Fibroblast of peridontal ligament (primary cell): ENCODE measurements at regions not wholly inside any gene's neighbourhood (a gene's known extent, or its start where the extent isn't known, plus 50 kb on each side); places are given as distances from the start of the nearest gene placed in this dataset.
A peak's percentile ranks its signal among the peaks of the same experiment; 100 is the strongest.
"Not testable (repeated sequence)": the region's sequence is repeated elsewhere in the genome, so short reads cannot be mapped to it uniquely, and the experiment has no call there.

Experiments used
- DNase-seq: peaks from one replicate; pipeline ENCODE4 v3.0.0-alpha.2; 2010; ENCODE audit errors: extremely low read depth

GRCh38 chr5:143952809-143953208, 140.8 kb downstream of the HMHB1 start:
- no peak for DNase-seq

DNA sequence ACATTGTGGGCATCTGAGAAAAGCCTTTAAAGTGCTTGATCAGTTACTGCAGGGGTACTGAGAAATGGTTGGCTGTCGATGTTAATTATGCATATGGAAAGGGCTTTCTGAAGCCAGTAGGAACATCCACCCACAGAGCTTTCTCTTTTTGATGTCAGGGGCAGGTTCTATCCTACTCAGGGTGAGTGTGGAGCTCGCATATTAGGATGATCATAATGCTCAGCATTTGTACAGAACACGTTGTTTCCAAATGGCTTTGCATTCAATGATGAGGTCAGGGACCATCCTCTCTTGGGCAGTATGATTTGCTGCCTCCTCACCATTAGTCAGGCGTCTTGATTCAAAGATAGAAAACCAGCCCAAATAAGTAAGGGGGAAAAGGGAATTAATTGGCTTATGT, 141.9 kb downstream of the HMHB1 start:
- no peak for DNase-seq

DNA sequence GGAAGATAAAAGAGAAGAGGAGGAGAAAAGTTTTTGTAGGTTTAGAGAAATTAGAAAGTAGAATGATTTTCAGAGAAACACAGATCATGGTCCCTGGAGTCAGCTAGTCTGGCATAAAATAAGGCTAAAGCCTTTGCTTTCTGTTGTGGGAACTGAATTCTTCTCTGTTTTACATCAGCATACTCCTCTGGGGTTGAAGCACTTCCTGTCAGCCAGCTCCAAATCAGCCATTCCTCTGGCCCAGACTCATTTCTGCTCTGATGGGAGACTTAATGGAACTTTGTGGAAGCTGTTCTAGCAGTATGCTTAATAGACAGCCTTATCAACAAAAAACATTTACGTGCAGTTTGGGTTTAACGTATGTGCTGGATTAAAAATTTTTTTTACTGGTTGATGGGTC, 143.2 kb downstream of the HMHB1 start:
- peak; percentile 86 for DNase-seq

DNA sequence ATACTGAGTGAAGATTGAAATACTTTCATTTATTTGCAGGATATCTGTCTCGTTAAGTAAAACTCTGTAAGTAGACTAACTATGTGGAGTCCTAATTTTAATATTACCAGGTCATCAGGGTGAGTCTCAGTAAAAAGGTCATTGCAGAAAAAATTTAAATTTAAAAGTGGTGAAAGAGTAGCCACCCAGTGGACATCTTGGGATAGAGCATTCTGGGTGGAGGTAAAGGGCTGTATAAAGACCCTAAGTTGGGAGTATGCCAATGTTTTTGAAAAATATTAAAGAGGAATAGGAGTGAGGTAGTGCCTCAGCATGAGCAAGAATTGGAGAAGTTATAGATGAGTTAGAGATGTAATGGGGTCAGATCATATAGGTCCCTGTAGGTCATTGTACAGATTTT, 145.5 kb downstream of the HMHB1 start:
- no peak for DNase-seq

DNA sequence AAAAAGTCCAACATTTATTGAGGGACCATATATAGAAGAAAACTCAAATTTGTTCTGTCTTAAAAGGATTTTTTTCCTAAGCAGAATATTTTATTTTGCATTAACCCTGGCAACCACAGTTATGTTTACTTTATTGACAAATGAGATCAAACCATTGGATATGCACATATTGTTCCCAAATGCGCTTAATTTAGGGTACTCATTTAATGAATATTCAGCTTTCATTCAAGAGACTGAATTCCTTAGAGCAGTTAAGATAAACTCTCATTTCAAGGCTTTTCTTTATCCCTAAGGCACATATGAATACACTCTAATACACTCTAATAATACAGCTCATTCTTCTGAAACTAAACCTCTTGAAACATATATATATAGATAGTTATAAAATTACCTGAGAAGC, 150.2 kb downstream of the HMHB1 start:
- DNase-seq, result no peak

DNA sequence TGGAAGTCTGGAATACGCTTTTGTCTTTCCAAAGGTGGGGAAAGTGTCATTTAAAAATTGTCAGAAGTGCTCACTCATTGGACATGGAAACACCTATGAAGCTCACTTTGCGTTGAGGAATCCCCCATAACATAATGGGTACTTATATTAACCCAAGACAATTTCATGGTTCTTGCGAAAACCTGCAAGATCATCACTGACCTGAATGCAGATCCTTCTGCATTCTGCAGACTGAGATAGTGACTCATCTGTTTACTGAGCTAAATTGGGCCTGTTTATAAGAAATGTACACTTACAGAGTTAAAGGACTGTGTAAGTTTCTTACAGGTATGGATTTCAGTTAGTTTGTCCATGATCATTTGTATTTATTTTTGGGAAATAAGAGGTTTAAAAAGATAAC, 153.0 kb downstream of the HMHB1 start:
- DNase-seq, result no peak

GRCh38 chr5:143966280-143966679, 154.3 kb downstream of the HMHB1 start:
- no peak for DNase-seq

GRCh38 chr5:143968071-143968878, 156.3 kb downstream of the HMHB1 start:
- peak; percentile 97 for DNase-seq

- DNase-seq, result no peak
Measured at GRCh38 chr5:143970159-143970558, 158.2 kb downstream of the HMHB1 start.

- DNase-seq, result no peak
Measured at GRCh38 chr5:143972068-143972467, 160.1 kb downstream of the HMHB1 start.

GRCh38 chr5:143976055-143976454, 164.1 kb downstream of the HMHB1 start:
- DNase-seq, result no peak

DNA sequence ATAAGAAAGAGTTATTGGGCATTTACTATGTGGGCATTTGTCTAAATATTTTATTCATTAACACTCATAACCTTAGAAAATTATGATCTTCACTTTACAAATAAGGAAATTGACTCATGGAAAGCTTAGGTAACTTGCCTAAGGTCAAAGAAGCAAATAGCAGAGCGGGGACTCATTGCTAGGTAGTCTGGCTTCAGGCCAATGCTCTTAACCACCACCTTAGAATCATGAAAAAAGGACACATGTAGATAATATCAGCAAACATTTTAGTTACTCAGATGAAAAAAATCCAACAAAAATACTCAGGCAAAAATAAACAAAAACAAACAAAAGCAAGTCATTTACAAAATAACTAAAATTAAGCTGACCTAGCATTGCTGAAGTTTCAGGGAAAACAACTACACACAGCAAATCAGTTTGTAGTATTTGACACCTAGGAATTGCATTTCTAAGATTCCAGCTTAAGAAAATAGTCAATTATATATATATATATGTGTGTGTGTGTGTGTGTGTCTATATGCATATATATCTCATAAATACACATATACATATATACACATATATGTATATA, 166.0 kb downstream of the HMHB1 start:
- no peak for DNase-seq

DNA sequence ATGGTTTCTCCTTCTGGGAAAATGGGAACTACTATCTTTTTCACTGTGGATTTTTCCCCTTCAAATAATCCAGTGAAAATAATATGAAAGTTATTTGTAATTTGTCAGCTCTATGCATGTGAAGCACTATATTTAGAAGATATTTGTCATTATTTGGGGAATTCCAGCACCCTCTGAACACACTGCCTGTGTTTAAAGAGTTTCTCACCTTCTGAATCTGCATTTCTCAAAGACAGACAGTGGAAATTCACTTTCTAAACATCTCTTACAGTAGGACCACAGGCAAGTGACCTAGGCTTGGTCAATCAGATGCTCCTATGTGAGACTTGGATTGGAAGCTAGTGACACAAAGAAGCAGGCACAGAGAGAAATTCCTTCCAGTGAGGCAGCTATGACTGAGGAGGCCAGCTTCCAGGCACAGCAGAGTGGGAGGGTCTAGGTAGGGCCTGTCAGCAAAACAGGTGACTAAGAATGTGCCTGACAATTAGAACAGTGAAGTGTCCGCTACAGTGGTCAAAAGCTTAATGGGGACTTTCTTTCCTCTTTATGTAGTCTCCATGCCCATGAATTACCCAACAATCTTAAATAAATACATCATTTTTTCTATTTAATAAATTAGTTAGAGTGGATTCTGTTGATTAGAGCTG, 167.2 kb downstream of the HMHB1 start:
- no peak for DNase-seq

DNA sequence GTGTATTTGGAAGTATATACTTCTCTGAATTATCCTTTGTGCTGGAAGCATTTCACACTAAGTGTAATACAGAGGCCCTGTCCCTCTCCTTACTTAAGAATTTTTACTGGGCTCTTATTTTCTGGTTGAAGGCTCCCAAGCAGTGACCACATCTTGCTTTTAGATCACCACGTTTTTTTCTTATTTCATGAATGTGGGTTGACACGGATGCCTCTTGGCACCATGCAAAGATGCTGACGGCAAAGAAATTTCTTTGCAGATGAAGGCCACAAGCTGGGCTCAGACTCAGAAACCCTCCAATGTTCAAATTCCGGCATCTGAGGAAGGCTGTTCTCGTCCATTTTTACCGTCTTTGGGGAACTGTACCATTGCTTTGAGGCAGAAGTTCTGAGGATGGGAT, 168.5 kb downstream of the HMHB1 start:
- no peak for DNase-seq

DNA sequence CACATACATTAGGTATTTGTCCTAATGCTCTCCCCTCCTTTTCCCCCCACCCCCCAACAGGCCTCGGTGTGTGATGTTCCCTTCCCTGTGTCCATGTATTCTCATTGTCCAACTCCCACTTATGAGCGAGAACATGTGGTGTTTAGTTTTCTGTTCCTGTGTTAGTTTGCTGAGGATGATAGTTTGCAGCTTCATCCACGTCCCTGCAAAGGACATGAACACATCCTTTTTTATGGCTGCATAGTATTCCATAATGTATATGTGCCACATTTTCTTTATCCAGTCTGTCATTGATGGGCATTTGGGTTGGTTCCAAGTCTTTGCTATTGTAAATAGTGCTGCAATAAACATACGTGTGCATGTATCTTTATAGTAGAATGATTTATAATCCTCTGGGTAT, 171.0 kb downstream of the HMHB1 start:
- DNase-seq, result not testable (repeated sequence)

DNA sequence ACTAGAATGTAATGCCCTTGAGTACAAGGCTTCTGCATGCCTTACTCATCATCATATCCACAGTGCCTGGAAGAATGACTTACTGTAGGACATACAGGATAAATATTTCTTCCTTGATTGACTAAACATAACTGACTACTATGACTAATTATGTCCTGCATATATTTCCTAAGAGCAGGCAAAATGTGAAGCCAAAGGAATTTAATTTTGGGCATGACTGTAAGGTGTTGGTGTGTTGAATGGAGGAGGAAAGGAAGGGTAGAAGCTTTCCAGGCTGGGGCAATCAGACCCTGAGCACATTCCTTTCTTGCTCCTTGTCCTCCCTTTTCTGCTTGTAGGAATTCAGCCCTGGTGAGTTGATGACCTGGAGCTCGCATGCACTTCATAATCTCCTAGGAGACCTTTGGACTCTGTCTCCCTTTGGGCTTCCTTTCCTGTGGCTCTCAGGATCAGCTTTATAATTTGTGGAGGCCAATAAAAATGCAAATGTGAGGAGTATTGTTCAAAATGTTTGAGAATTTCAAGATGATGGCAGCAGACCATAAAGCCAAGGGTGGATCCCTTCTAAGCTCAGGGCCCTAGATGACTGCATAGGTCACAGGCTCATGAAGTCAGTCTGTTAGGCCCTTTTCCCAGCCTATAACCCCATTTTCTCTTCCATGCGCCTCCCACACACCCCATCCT, 174.0 kb downstream of the HMHB1 start:
- DNase-seq, result peak; percentile 71

GRCh38 chr5:143986516-143987212, 174.7 kb downstream of the HMHB1 start:
- DNase-seq, result peak; percentile 86

- DNase-seq, result no peak
Measured at GRCh38 chr5:143987264-143987663, 175.3 kb downstream of the HMHB1 start.

DNA sequence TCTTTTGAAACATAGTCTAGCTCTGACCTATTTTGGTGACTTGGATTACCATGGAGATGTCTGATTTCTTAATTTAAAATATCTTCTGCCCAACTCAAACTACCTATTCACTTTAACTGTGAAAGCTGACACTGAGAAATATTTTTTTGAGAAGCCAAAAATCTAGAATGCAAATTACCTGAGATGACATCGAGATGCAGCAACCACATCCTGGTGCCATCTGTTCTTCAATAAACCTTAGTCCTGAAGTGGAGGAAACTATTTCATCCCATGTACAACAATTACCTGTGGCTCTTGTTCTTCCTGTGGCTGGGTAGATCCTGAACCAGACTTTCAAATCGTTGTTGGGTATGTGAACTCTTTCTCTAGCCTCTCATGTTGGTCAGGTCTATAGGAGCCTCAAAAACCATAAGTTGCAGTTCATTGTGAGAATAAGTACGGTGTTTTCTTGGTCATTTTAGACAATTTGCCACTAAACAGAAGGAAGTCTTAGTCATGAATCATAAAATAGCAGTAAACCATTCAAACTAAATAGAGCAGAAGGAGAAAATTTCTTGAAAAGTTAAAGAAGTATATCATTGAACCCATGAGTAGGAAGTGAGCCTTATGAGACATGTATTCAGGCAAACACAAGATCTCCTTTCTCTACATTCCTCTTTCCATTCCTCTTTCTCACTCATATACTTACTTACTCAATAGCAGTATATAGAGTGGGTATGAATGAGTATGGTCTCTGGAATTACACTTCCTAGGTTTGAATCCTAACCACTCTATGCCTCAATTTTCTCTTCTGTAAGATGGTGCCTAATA, 176.0 kb downstream of the HMHB1 start:
- no peak for DNase-seq

GRCh38 chr5:143992496-143992895, 178.0 kb downstream of the YIPF5 start:
- no peak for DNase-seq

- no peak for DNase-seq
Measured at GRCh38 chr5:144002876-144003275, 167.6 kb downstream of the YIPF5 start.
